IMR-90 (cell line): ENCODE measurements at regions not wholly inside any gene's neighbourhood (a gene's known extent, or its start where the extent isn't known, plus 50 kb on each side); places are given as distances from the start of the nearest gene placed in this dataset.

Experiments
- BHLHE40 ChIP-seq: fragments of 150-350 bp; IDR thresholded peaks from 2 replicates; pipeline ENCODE4 v1.6.1; 2016; ENCODE audit warnings: mild to moderate bottlenecking, low read depth, low read length
- CEBPB ChIP-seq: IDR thresholded peaks from 2 replicates; pipeline ENCODE4 v1.6.1; 2012; ENCODE audit warnings: low read depth, low read length, improper control_type of control experiment
- CHD1 ChIP-seq: IDR thresholded peaks from 2 replicates; pipeline ENCODE4 v1.6.1; 2012; ENCODE audit warnings: low read depth, low read length, improper control_type of control experiment
- MAFK ChIP-seq: IDR thresholded peaks from 2 replicates; pipeline ENCODE4 v1.6.1; 2012; ENCODE audit warnings: low read depth, low read length, improper control_type of control experiment
- MXI1 ChIP-seq: IDR thresholded peaks from 2 replicates; pipeline ENCODE4 v1.6.1; 2012; ENCODE audit warnings: low read depth, mild to moderate bottlenecking, low read length, moderate library complexity, borderline replicate concordance
- NFE2L2 ChIP-seq: fragments of 150-350 bp; IDR thresholded peaks from 2 replicates; pipeline ENCODE4 v1.6.1; 2016; ENCODE audit warnings: low read depth, mild to moderate bottlenecking, low read length
- POLR2A ChIP-seq: IDR thresholded peaks from 2 replicates; pipeline ENCODE4 v1.6.1; 2012; ENCODE audit warnings: mild to moderate bottlenecking, low read depth, low read length
- RAD21 ChIP-seq: IDR thresholded peaks from 2 replicates; pipeline ENCODE4 v1.6.1; 2012; ENCODE audit warnings: low read length, improper control_type of control experiment
- RCOR1 ChIP-seq: IDR thresholded peaks from 2 replicates; pipeline ENCODE4 v1.6.1; 2012; ENCODE audit warnings: mild to moderate bottlenecking, low read length, improper control_type of control experiment; ENCODE audit not compliant: insufficient replicate concordance
- RFX5 ChIP-seq: IDR thresholded peaks from 2 replicates; pipeline ENCODE4 v1.8.0; 2012; ENCODE audit warnings: low read depth, mild to moderate bottlenecking, low read length, moderate library complexity
- TF ChIP-seq, protein P1 (sequence below): conservative IDR thresholded peaks from 2 replicates; pipeline ENCODE4 v1.5.1; 2012; ENCODE audit warnings: mild to moderate bottlenecking, low read depth, low read length, improper control_type of control experiment

DNA sequence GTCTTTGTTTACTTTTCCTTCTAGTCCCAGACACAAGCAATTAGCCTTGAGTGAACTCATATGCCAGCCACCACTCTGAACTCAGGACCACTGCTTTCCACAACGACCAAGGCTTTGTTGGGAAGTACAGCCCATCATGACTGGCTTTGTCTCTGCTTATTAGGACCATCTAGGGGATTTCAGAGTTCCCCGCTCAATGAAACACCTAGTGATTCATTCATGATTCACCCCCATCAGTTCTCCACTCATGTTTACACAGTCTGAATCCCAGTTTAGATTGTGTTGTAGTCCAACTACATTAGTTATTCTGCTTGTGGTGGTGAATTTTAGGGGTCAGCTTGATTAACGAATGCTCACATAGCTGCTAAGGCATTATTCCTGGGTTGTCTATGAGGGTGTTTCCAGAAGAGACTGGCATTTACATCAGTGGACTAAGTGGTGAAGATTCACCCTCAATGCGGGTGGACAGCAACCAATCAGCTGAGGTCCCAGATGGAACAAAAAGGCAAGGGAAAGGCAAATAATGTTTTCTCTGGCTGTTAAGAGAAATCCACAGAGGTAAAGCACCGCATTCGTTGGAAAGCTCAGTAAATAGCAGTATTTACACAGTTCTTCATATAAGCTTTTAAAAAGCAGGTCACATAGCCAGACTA is 122.7 kb downstream of the RGS21 start:
- no peak for TF ChIP-seq POLR2A
- TF ChIP-seq RCOR1: no peak
- TF ChIP-seq, protein P1, sequence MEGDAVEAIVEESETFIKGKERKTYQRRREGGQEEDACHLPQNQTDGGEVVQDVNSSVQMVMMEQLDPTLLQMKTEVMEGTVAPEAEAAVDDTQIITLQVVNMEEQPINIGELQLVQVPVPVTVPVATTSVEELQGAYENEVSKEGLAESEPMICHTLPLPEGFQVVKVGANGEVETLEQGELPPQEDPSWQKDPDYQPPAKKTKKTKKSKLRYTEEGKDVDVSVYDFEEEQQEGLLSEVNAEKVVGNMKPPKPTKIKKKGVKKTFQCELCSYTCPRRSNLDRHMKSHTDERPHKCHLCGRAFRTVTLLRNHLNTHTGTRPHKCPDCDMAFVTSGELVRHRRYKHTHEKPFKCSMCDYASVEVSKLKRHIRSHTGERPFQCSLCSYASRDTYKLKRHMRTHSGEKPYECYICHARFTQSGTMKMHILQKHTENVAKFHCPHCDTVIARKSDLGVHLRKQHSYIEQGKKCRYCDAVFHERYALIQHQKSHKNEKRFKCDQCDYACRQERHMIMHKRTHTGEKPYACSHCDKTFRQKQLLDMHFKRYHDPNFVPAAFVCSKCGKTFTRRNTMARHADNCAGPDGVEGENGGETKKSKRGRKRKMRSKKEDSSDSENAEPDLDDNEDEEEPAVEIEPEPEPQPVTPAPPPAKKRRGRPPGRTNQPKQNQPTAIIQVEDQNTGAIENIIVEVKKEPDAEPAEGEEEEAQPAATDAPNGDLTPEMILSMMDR: no peak
- no peak for TF ChIP-seq RFX5
- no peak for TF ChIP-seq NFE2L2
- TF ChIP-seq RAD21: no peak
- TF ChIP-seq BHLHE40: no peak
- TF ChIP-seq MAFK: no peak
- no peak for TF ChIP-seq CHD1
- TF ChIP-seq CEBPB: peak; percentile 17; the same call in 1 of the 2 replicates
- no peak for TF ChIP-seq MXI1
